ENCODE measurements at regions not wholly inside any gene's neighbourhood (a gene's known extent, or its start where the extent isn't known, plus 50 kb on each side); places are given as distances from the start of the nearest gene placed in this dataset.

- TF ChIP-seq, protein P1, sequence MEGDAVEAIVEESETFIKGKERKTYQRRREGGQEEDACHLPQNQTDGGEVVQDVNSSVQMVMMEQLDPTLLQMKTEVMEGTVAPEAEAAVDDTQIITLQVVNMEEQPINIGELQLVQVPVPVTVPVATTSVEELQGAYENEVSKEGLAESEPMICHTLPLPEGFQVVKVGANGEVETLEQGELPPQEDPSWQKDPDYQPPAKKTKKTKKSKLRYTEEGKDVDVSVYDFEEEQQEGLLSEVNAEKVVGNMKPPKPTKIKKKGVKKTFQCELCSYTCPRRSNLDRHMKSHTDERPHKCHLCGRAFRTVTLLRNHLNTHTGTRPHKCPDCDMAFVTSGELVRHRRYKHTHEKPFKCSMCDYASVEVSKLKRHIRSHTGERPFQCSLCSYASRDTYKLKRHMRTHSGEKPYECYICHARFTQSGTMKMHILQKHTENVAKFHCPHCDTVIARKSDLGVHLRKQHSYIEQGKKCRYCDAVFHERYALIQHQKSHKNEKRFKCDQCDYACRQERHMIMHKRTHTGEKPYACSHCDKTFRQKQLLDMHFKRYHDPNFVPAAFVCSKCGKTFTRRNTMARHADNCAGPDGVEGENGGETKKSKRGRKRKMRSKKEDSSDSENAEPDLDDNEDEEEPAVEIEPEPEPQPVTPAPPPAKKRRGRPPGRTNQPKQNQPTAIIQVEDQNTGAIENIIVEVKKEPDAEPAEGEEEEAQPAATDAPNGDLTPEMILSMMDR (IDR thresholded peaks at IDR 0.05), result no peak
- Histone ChIP-seq H3K27ac (no peak overlapping the region), H3K9ac (ENCODE audit: low read depth in 2 of 2, low read length in 2 of 2) (no peak overlapping the region), H3K9me3 (no peaks in the 10 kb centered on the region), H3K4me3 (no peak overlapping the region), H3K36me3 (no peaks in the 10 kb centered on the region), H3K27me3 (no peaks in the 10 kb centered on the region), H3K4me1 (no peaks in the 10 kb centered on the region)
- intact Hi-C loops (cut with DNase I), result no loop called here
- no peak for DNase-seq
Observed at GRCh38 chr20:58098571-58098970, 129.9 kb downstream of the ANKRD60 start.

DNA sequence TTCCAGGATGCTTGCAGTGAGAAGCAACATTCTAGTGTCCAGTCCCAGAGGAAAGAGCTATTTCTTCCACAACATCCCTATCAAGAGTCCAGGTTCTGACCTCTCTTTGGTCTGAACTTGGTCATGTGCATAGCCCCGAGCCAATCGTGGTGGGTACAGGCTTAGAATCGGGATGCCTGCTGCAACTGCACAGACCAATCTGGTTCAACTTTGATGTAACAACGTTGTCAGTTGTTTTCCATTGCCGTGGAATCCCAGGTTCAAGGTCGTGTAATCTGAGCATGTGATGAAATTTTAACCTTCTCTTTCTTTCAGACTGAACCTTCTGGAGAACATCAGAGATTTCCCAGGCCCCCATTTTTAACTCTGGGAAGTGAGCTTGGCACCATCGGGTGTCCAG, 130.5 kb downstream of the ANKRD60 start:
- no peak overlapping the region for H3K9ac ChIP-seq (ENCODE audit: low read depth in 2 of 2, low read length in 2 of 2)
- no peaks in the 10 kb centered on the region for H3K36me3 ChIP-seq
- H3K4me1 ChIP-seq, result no peaks in the 10 kb centered on the region
- H3K4me3 ChIP-seq, result no peak overlapping the region
- H3K27me3 ChIP-seq, result no peaks in the 10 kb centered on the region
- TF ChIP-seq, protein P1 (IDR thresholded peaks at IDR 0.05), result no peak
- no peak overlapping the region for H3K27ac ChIP-seq
- H3K9me3 ChIP-seq, result no peaks in the 10 kb centered on the region
- intact Hi-C loops (cut with DNase I), result no loop called here
- no peak for DNase-seq

GRCh38 chr20:58097429-58097828, 131.0 kb downstream of the ANKRD60 start:
- no peaks in the 10 kb centered on the region for H3K4me1 ChIP-seq
- H3K9ac ChIP-seq (ENCODE audit: low read depth in 2 of 2, low read length in 2 of 2), result no peak overlapping the region
- no peaks in the 10 kb centered on the region for H3K36me3 ChIP-seq
- no peaks in the 10 kb centered on the region for H3K27me3 ChIP-seq
- TF ChIP-seq, protein P1 (IDR thresholded peaks at IDR 0.05), result no peak
- no peak for DNase-seq
- no peak overlapping the region for H3K27ac ChIP-seq
- H3K9me3 ChIP-seq, result no peaks in the 10 kb centered on the region
- H3K4me3 ChIP-seq, result no peak overlapping the region
- intact Hi-C loops (cut with DNase I), result no loop called here

GRCh38 chr20:58096880-58097423, 131.5 kb downstream of the ANKRD60 start:
- H3K4me3 ChIP-seq, result no peak overlapping the region
- H3K36me3 ChIP-seq, result no peaks in the 10 kb centered on the region
- no peak overlapping the region for H3K27ac ChIP-seq
- no peaks in the 10 kb centered on the region for H3K27me3 ChIP-seq
- peak; percentile 7 for DNase-seq
- H3K9me3 ChIP-seq, result no peaks in the 10 kb centered on the region
- H3K4me1 ChIP-seq, result no peaks in the 10 kb centered on the region
- TF ChIP-seq, protein P1 (IDR thresholded peaks at IDR 0.05), result no peak
- intact Hi-C loops (cut with DNase I), result no loop called here
- H3K9ac ChIP-seq (ENCODE audit: low read depth in 2 of 2, low read length in 2 of 2), result no peak overlapping the region

- no peaks in the 10 kb centered on the region for H3K36me3 ChIP-seq
- DNase-seq, result peak; percentile 7
- H3K27ac ChIP-seq, result no peak overlapping the region
Observed at GRCh38 chr20:58094698-58095097, 133.8 kb downstream of the ANKRD60 start.

More at GRCh38 chr20:58094698-58095097, 133.8 kb downstream of the ANKRD60 start:
- Histone ChIP-seq H3K27me3 (no peaks in the 10 kb centered on the region), H3K4me1 (no peaks in the 10 kb centered on the region), H3K4me3 (no peak overlapping the region), H3K9ac (ENCODE audit: low read depth in 2 of 2, low read length in 2 of 2) (no peak overlapping the region), H3K9me3 (no peaks in the 10 kb centered on the region)
- intact Hi-C loops (cut with DNase I), result no loop called here
- TF ChIP-seq, protein P1 (IDR thresholded peaks at IDR 0.05), result no peak
